OCI-LY7 (cell line): ENCODE measurements at regions not wholly inside any gene's neighbourhood (a gene's known extent, or its start where the extent isn't known, plus 50 kb on each side); places are given as distances from the start of the nearest gene placed in this dataset.

ENCODE experiments used
- BruUV-seq: library from RNA; stranded (reverse); fragments of 400-500 nt; replicated peaks from 2 replicates; lab custom pipeline; 2021; lab: Mats Ljungman, UMichigan
- CTCF ChIA-PET: fragments of 300-600 bp; sonication (Branson Sonifier 250); formaldehyde crosslinking; loops from one replicate; lab custom pipeline; 2022; ENCODE audit warnings: antibody characterized with exemption; ENCODE audit not compliant: unreplicated experiment; lab: Charles Lee
- POLR2A ChIA-PET: fragments of 300-600 bp; sonication (Branson Sonifier 250); formaldehyde crosslinking; loops from one replicate; lab custom pipeline; 2022; ENCODE audit warnings: antibody characterized with exemption; lab: Charles Lee
- DNase-seq: peaks from one replicate; pipeline ENCODE4 v3.0.0-alpha.2; 2015; ENCODE audit warnings: low spot score
- H2AFZ ChIP-seq: fragments of 200-600 bp; sonication (generic), shearing (Covaris generic); 2 replicates; pipeline ENCODE4 v1.6.1; 2014; ENCODE audit warnings: mild to moderate bottlenecking, antibody characterized with exemption, low read length, moderate library complexity
- H3K27ac ChIP-seq: fragments of 200-600 bp; sonication (generic); 2 replicates; pipeline ENCODE4 v1.5.1; 2014; ENCODE audit warnings: mixed run types, low read depth, mild to moderate bottlenecking, moderate library complexity, low read length, inconsistent platforms; ENCODE audit not compliant: poor library complexity, severe bottlenecking
- H3K36me3 ChIP-seq: fragments of 200-600 bp; sonication (generic); 2 replicates; pipeline ENCODE4 v1.6.1; 2014; ENCODE audit warnings: mild to moderate bottlenecking, antibody characterized with exemption, low read length, moderate library complexity, mixed read lengths; ENCODE audit not compliant: insufficient read depth
- H3K4me1 ChIP-seq: fragments of 200-600 bp; sonication (generic); 2 replicates; pipeline ENCODE4 v1.5.1; 2014; ENCODE audit warnings: mild to moderate bottlenecking, low read length; ENCODE audit not compliant: insufficient read depth, poor library complexity, severe bottlenecking
- H3K4me2 ChIP-seq: fragments of 200-600 bp; sonication (generic); 2 replicates; pipeline ENCODE4 v1.6.1; 2014; ENCODE audit warnings: mild to moderate bottlenecking, low read length
- H3K4me3 ChIP-seq: fragments of 200-600 bp; sonication (generic); 2 replicates; pipeline ENCODE4 v1.5.1; 2014; ENCODE audit warnings: mild to moderate bottlenecking, low read depth, low read length; ENCODE audit not compliant: poor library complexity, severe bottlenecking
- H3K79me2 ChIP-seq: fragments of 200-600 bp; sonication (generic); 2 replicates; pipeline ENCODE4 v1.6.1; 2016; ENCODE audit warnings: low read depth, mild to moderate bottlenecking, low read length, moderate library complexity, mixed read lengths; ENCODE audit not compliant: insufficient read depth
- H3K9me2 ChIP-seq: fragments of 200-600 bp; sonication (generic); 2 replicates; pipeline ENCODE4 v1.6.1; 2016; ENCODE audit warnings: mild to moderate bottlenecking, low read length, mixed read lengths; ENCODE audit not compliant: insufficient read depth
- H3K9me3 ChIP-seq: fragments of 200-600 bp; sonication (generic); 2 replicates; pipeline ENCODE4 v1.6.1; 2014; ENCODE audit warnings: mild to moderate bottlenecking, mixed run types, low read length, mixed read lengths
- H4K20me1 ChIP-seq: fragments of 200-600 bp; sonication (generic); 2 replicates; pipeline ENCODE4 v1.6.1; 2014; ENCODE audit warnings: mild to moderate bottlenecking, antibody characterized with exemption, low read length, moderate library complexity, mixed read lengths; ENCODE audit not compliant: insufficient read depth
- CTCF ChIP-seq: fragments of 200-600 bp; sonication (generic); conservative IDR thresholded peaks from 2 replicates; pipeline ENCODE4 v1.5.1; 2014; ENCODE audit warnings: mild to moderate bottlenecking, antibody characterized with exemption, low read length, moderate library complexity, mixed read lengths
- EZH2phosphoT487 ChIP-seq: fragments of 200-600 bp; sonication (generic); IDR thresholded peaks from 2 replicates; pipeline ENCODE4 v1.6.1; 2018; ENCODE audit warnings: low read depth, borderline replicate concordance, mild to moderate bottlenecking, mixed run types, antibody characterized with exemption, low read length, moderate library complexity, mixed read lengths
- intact Hi-C: fragments of 100-400 bp; cut with micrococcal nuclease; formaldehyde crosslinking; loops from one replicate; pipeline ENCODE4 v1.10.0; 2022; ENCODE audit not compliant: unreplicated experiment

GRCh38 chr7:68642727-68643126 lies 955.5 kb upstream of the AUTS2 start:
- H3K79me2 ChIP-seq: no peaks in the 10 kb centered on the region
- no peak overlapping the region for H3K4me2 ChIP-seq
- no peak overlapping the region for H2AFZ ChIP-seq
- no TSS peak for BruUV-seq
- no peaks in the 10 kb centered on the region for H3K4me1 ChIP-seq
- no peak for DNase-seq
- H4K20me1 ChIP-seq: no peaks in the 10 kb centered on the region
- H3K27ac ChIP-seq: no peak overlapping the region
- no peaks in the 10 kb centered on the region for H3K9me3 ChIP-seq
- TF ChIP-seq EZH2phosphoT487 (no peak), CTCF (no peak)
- no peak overlapping the region for H3K4me3 ChIP-seq
- H3K9me2 ChIP-seq: no peaks in the 10 kb centered on the region
- H3K36me3 ChIP-seq: no peaks in the 10 kb centered on the region
- ChIA-PET POLR2A (no interaction called here), CTCF (no interaction called here)
- intact Hi-C loops: no loop called here

- intact Hi-C loops: no loop called here
- Histone ChIP-seq H3K79me2 (no peaks in the 10 kb centered on the region), H2AFZ (no peak overlapping the region), H3K9me2 (no peaks in the 10 kb centered on the region), H3K4me3 (no peak overlapping the region), H3K27ac (no peak overlapping the region), H4K20me1 (no peaks in the 10 kb centered on the region), H3K36me3 (no peaks in the 10 kb centered on the region), H3K9me3 (no peaks in the 10 kb centered on the region), H3K4me2 (no peak overlapping the region), H3K4me1 (no peaks in the 10 kb centered on the region)
- BruUV-seq: no TSS peak
- no peak for DNase-seq
- CTCF ChIA-PET: no interaction called here
- POLR2A ChIA-PET: no interaction called here
- TF ChIP-seq CTCF (no peak), EZH2phosphoT487 (no peak)
These were observed 934.9 kb upstream of the AUTS2 start for GRCh38 chr7:68663392-68663791.

- TF ChIP-seq EZH2phosphoT487 (no peak), CTCF (no peak)
- no peaks in the 10 kb centered on the region for H3K9me3 ChIP-seq
- H3K4me1 ChIP-seq: no peaks in the 10 kb centered on the region
- no peak overlapping the region for H3K27ac ChIP-seq
- CTCF ChIA-PET: no interaction called here
- no TSS peak for BruUV-seq
- H3K36me3 ChIP-seq: no peaks in the 10 kb centered on the region
- no peak overlapping the region for H2AFZ ChIP-seq
- no peak overlapping the region for H3K4me3 ChIP-seq
- no peak for DNase-seq
- POLR2A ChIA-PET: no interaction called here
- no peak overlapping the region for H3K4me2 ChIP-seq
- no peaks in the 10 kb centered on the region for H3K9me2 ChIP-seq
- H3K79me2 ChIP-seq: no peaks in the 10 kb centered on the region
- intact Hi-C loops: no loop called here
- no peaks in the 10 kb centered on the region for H4K20me1 ChIP-seq
These were observed 927.2 kb upstream of the AUTS2 start for GRCh38 chr7:68671046-68671445.
